HepG2 (cell line): ENCODE measurements at regions not wholly inside any gene's neighbourhood (a gene's known extent, or its start where the extent isn't known, plus 50 kb on each side); places are given as distances from the start of the nearest gene placed in this dataset.

Experiments used
- ATAC-seq: fragments of 200-7000 bp; cut with Tn5 transposase; 3 replicates; pipeline ENCODE4 v1.9.1; 2020; ENCODE audit warnings: mild to moderate bottlenecking, moderate library complexity
- BruUV-seq: library from RNA; stranded (reverse); fragments of 400-500 nt; replicated peaks from 2 replicates; lab custom pipeline; 2021; lab: Mats Ljungman, UMichigan
- CTCF ChIA-PET: fragments of 300-600 bp; formaldehyde crosslinking; extraction: SDS; loops from one replicate; lab custom pipeline; 2021; ENCODE audit warnings: low total read pairs, inconsistent platforms, low intra/inter-chr PET ratio; lab: Yijun Ruan, JAX
- POLR2A ChIA-PET: fragments of 350-600 bp; sonication (Branson Sonifier 250); formaldehyde crosslinking; loops from one replicate; lab custom pipeline; 2020; ENCODE audit warnings: antibody characterized with exemption, inconsistent platforms; lab: Yijun Ruan, JAX
- DNase-seq: peaks from one replicate; pipeline ENCODE4 v3.0.0-alpha.2; 2015; ENCODE audit warnings: low spot score
- FAIRE-seq: peaks from 3 replicates; lab custom pipeline; 2011; peaks lifted over from hg19 to GRCh38; lab: Jason Lieb, UNC
- H2AFZ ChIP-seq: one replicate; pipeline ENCODE4 v1.6.1; 2011; ENCODE audit warnings: low read length, inconsistent platforms
- H3K27ac ChIP-seq: fragments of 300-600 bp; 3 replicates; pipeline ENCODE4 v1.8.0; 2011; ENCODE audit warnings: mixed run types, mild to moderate bottlenecking, mixed read lengths, low read length, inconsistent platforms; ENCODE audit not compliant: insufficient read depth; ENCODE audit errors: extremely low read length
- H3K27me3 ChIP-seq, 2 experiments: fragments of 200-600 bp in 1 of 2; 2 replicates in 1 of 2; 3 replicates in 1 of 2; pipeline versions ENCODE4 v1.6.0 to v1.8.0; 2011; ENCODE audit warnings: low read length in 2 of 2, mild to moderate bottlenecking in 2 of 2, moderate library complexity in 2 of 2, inconsistent platforms in 1 of 2; ENCODE audit not compliant: insufficient read depth in 2 of 2, control insufficient read depth in 1 of 2
- H3K36me3 ChIP-seq, 2 experiments: fragments of 200-600 bp in 1 of 2; replicated peaks in 1 of 2; 2 replicates in 1 of 2; 3 replicates in 1 of 2; pipeline versions ENCODE4 v1.5.1 to v1.8.0; 2011; ENCODE audit warnings: low read length in 2 of 2, inconsistent platforms in 1 of 2; ENCODE audit not compliant: insufficient read depth in 2 of 2, control insufficient read depth in 1 of 2
- H3K4me1 ChIP-seq: 2 replicates; pipeline ENCODE4 v1.5.1; 2012; ENCODE audit warnings: low read length, inconsistent platforms; ENCODE audit not compliant: insufficient read depth
- H3K4me2 ChIP-seq: 2 replicates; pipeline ENCODE4 v1.6.0; 2011; ENCODE audit warnings: low read depth, low read length, inconsistent platforms
- H3K4me3 ChIP-seq, 3 experiments: fragments of 200-600 bp in 1 of 3; sonication (generic), shearing (Covaris generic) in 1 of 3; replicated peaks in 1 of 3; 2 replicates each; pipeline ENCODE4 v1.5.1; 2011 to 2016; ENCODE audit warnings: low read length in 3 of 3, inconsistent platforms in 2 of 3, low read depth in 2 of 3, mild to moderate bottlenecking in 2 of 3, control low read depth in 1 of 3, mixed read lengths in 1 of 3; ENCODE audit not compliant: insufficient read depth in 1 of 3
- H3K79me2 ChIP-seq: one replicate; pipeline ENCODE4 v1.6.1; 2011; ENCODE audit warnings: low read length, inconsistent platforms; ENCODE audit not compliant: insufficient read depth
- H3K9ac ChIP-seq: 2 replicates; pipeline ENCODE4 v1.6.0; 2011; ENCODE audit warnings: mild to moderate bottlenecking, low read depth, low read length, inconsistent platforms; ENCODE audit not compliant: insufficient read depth
- H3K9me3 ChIP-seq: 2 replicates; pipeline ENCODE4 v1.5.1; 2012; ENCODE audit warnings: mild to moderate bottlenecking, low read length
- H4K20me1 ChIP-seq: 2 replicates; pipeline ENCODE4 v1.6.0; 2011; ENCODE audit warnings: inconsistent platforms, mild to moderate bottlenecking, low read length, moderate library complexity; ENCODE audit not compliant: insufficient read depth
- AHR ChIP-seq: IDR thresholded peaks from 2 replicates; pipeline ENCODE4 v1.6.1; 2018; ENCODE audit warnings: missing genetic modification reagents, missing compliant biosample characterization
- CSRNP1 ChIP-seq: sonication (generic); formaldehyde crosslinking; IDR thresholded peaks from 2 replicates; pipeline ENCODE4 v1.8.1; 2023; ENCODE audit warnings: mild to moderate bottlenecking, missing genetic modification reagents
- MXD3 ChIP-seq: IDR thresholded peaks from 2 replicates; pipeline ENCODE4 v1.6.1; 2016; ENCODE audit warnings: mild to moderate bottlenecking, missing biosample characterization, missing genetic modification reagents
- REL ChIP-seq: sonication (generic); formaldehyde crosslinking; conservative IDR thresholded peaks from 2 replicates; pipeline ENCODE4 v1.8.0; 2022; ENCODE audit warnings: mild to moderate bottlenecking, missing genetic modification reagents, moderate library complexity
- SMAD3 ChIP-seq: sonication (generic); formaldehyde crosslinking; IDR thresholded peaks from 2 replicates; pipeline ENCODE4 v1.4.0; 2020; ENCODE audit warnings: missing genetic modification reagents
- ZBTB40 ChIP-seq, 2 experiments: fragments of 450-650 bp in 1 of 2; sonication (generic) in 1 of 2; formaldehyde crosslinking in 1 of 2; IDR thresholded peaks; 2 replicates each; pipeline versions ENCODE4 v1.6.1 to v1.8.0; 2016 to 2022; ENCODE audit warnings: antibody characterized with exemption in 1 of 2, mild to moderate bottlenecking in 1 of 2, missing genetic modification reagents in 1 of 2
- ZNF672 ChIP-seq: sonication (generic); formaldehyde crosslinking; IDR thresholded peaks from 2 replicates; pipeline ENCODE4 v1.8.1; 2022; ENCODE audit warnings: missing genetic modification reagents
- WGBS: methylation state at CpG from one replicate; pipeline ENCODE4 v1.1.6; 2017; ENCODE audit warnings: low lambda C conversion rate; 5-methylcytosine and 5-hydroxymethylcytosine counted together
- in situ Hi-C: cut with HindIII; loops from 2 replicates; pipeline ENCODE4 v1.10.0; 2017; ENCODE audit warnings: low pct_unique_long_range_greater_than_20kb; ENCODE audit not compliant: extremely low pct_ligation_motif_present
- intact Hi-C: fragments of 100-400 bp; cut with micrococcal nuclease; formaldehyde crosslinking; loops from one replicate; pipeline ENCODE4 v1.10.0; 2022; ENCODE audit not compliant: unreplicated experiment

- no TSS peak for BruUV-seq
- Histone ChIP-seq H3K4me1 (peaks cover 9% of the 10 kb centered on the region; the same call in 1 of the 2 replicates), H3K27ac (no peak overlapping the region), H3K4me2 (no peak overlapping the region), H3K79me2 (no peaks in the 10 kb centered on the region), H3K9ac (no peak overlapping the region), H3K4me3 (no peak overlapping the region), H2AFZ (no peak overlapping the region), H3K9me3 (peaks cover 6% of the 10 kb centered on the region; the same call in 1 of the 2 replicates), H3K36me3 (no peaks in the 10 kb centered on the region), H3K27me3 (peaks cover 1 to 28% of the 10 kb centered on the region in 2 experiments; a peak in 3 of 5 replicates), H4K20me1 (no peaks in the 10 kb centered on the region)
- FAIRE-seq = no peak
- TF ChIP-seq CSRNP1 (CRISPR knock-in tag) (no peak), REL (CRISPR knock-in tag) (no peak)
- DNase-seq = no peak
- intact Hi-C loops = no loop called here
- in situ Hi-C loops = no loop called here
- ChIA-PET POLR2A (no interaction called here), CTCF (no interaction called here)
- ATAC-seq = no peak
Observed at GRCh38 chr6:15978426-15978825, 150.5 kb upstream of the MYLIP start.

- POLR2A ChIA-PET = no interaction called here
- no peak overlapping the region for H3K4me3 ChIP-seq
- ATAC-seq (peak; percentile 78), FAIRE-seq (no peak), DNase-seq (peak; percentile 33)
- H3K4me1 ChIP-seq = peaks cover 9% of the 10 kb centered on the region; the same call in 1 of the 2 replicates
- H3K9ac ChIP-seq = no peak overlapping the region
- no peak overlapping the region for H2AFZ ChIP-seq
- H4K20me1 ChIP-seq = no peaks in the 10 kb centered on the region
- no peaks in the 10 kb centered on the region for H3K36me3 ChIP-seq
- H3K27ac ChIP-seq = no peak overlapping the region
- CTCF ChIA-PET = no interaction called here
- H3K4me2 ChIP-seq = no peak overlapping the region
- peaks cover 3 to 35% of the 10 kb centered on the region in 2 experiments; a peak in 3 of 5 replicates for H3K27me3 ChIP-seq
- BruUV-seq = no TSS peak
- in situ Hi-C loops (no loop called here), intact Hi-C loops (no loop called here)
- H3K9me3 ChIP-seq = peaks cover 7% of the 10 kb centered on the region; the same call in 1 of the 2 replicates
- WGBS = 0% methylated on average over 2 of the region's 2 CpGs
- H3K79me2 ChIP-seq = no peaks in the 10 kb centered on the region
- TF ChIP-seq SMAD3 (CRISPR knock-in tag) = no peak
- no peak for TF ChIP-seq ZNF672
- no peak for TF ChIP-seq AHR (CRISPR knock-in tag)
- no peak for TF ChIP-seq ZBTB40 (IDR thresholded peaks at IDR 0.05)
- no peak for TF ChIP-seq ZBTB40 (CRISPR knock-in tag; IDR thresholded peaks at IDR 0.05)
- no peak for TF ChIP-seq MXD3 (CRISPR knock-in tag)
Observed at GRCh38 chr6:15977050-15977449, 151.8 kb upstream of the MYLIP start.
